PC-9 (cell line): ENCODE measurements at regions not wholly inside any gene's neighbourhood (a gene's known extent, or its start where the extent isn't known, plus 50 kb on each side); places are given as distances from the start of the nearest gene placed in this dataset.

ENCODE experiments used
- CTCF ChIP-seq: fragments of 200-600 bp; sonication (generic); conservative IDR thresholded peaks from 2 replicates; pipeline ENCODE4 v1.6.1; 2017; ENCODE audit warnings: mixed run types, antibody characterized with exemption, mild to moderate bottlenecking, moderate library complexity
- EZH2 ChIP-seq: fragments of 200-600 bp; sonication (generic); IDR thresholded peaks from 2 replicates; pipeline ENCODE4 v1.8.0; 2017; ENCODE audit warnings: antibody characterized with exemption, low read depth

GRCh38 chr2:14398641-14399040 is 233.9 kb upstream of the LRATD1 start:
- TF ChIP-seq EZH2, result no peak
- TF ChIP-seq CTCF, result no peak
